ENCODE measurements at regions not wholly inside any gene's neighbourhood (a gene's known extent, or its start where the extent isn't known, plus 50 kb on each side); places are given as distances from the start of the nearest gene placed in this dataset.

- Histone ChIP-seq H3K27ac (ENCODE audit: low read depth, low read length) (no peak overlapping the region), H4K20me1 (ENCODE audit: insufficient read depth) (no peaks in the 10 kb centered on the region), H2AFZ (ENCODE audit: low read depth, low read length, poor library complexity, severe bottlenecking) (no peak overlapping the region), H3K4me2 (ENCODE audit: low read length) (no peak overlapping the region), H3K4me3 (replicated peaks in 1 of 2; ENCODE audit: low read depth in 1 of 2, low read length in 2 of 2) (no peak overlapping the region), H3K9me3 (ENCODE audit: control insufficient read depth in 1 of 2, insufficient read depth in 1 of 2, low read depth in 1 of 2, low read length in 2 of 2) (no peaks in the 10 kb centered on the region), H3K9ac (ENCODE audit: low read length) (no peak overlapping the region), H3K79me2 (ENCODE audit: insufficient read depth, low read length) (no peaks in the 10 kb centered on the region), H3K4me1 (ENCODE audit: control insufficient read depth in 1 of 2, insufficient read depth in 2 of 2, low read length in 2 of 2) (no peaks in the 10 kb centered on the region), H3K27me3 (ENCODE audit: insufficient read depth, low read length) (no peaks in the 10 kb centered on the region; the same call in 1 of the 2 replicates), H3K36me3 (ENCODE audit: control insufficient read depth in 1 of 2, insufficient read depth in 2 of 2, low read length in 2 of 2) (no peaks in the 10 kb centered on the region), H3K9me2 (ENCODE audit: insufficient read depth) (no peaks in the 10 kb centered on the region)
- CTCF ChIA-PET: no interaction called here
- no peak for TF ChIP-seq POLR2A (IDR thresholded peaks at IDR 0.05; ENCODE audit: borderline replicate concordance, extremely low read depth, insufficient read depth, insufficient read length)
- no peak for TF ChIP-seq JUND (IDR thresholded peaks at IDR 0.05)
- TF ChIP-seq ATF3 (IDR thresholded peaks at IDR 0.05): no peak
- no peak for TF ChIP-seq SRF (IDR thresholded peaks at IDR 0.05; ENCODE audit: low read depth)
- no peak for TF ChIP-seq EGR1 (IDR thresholded peaks at IDR 0.05; ENCODE audit: low read depth)
- no peak for TF ChIP-seq ZBTB33 (IDR thresholded peaks at IDR 0.05; ENCODE audit: extremely low read depth, insufficient replicate concordance, low read length)
- no peak for TF ChIP-seq CBX3 (IDR thresholded peaks at IDR 0.05; ENCODE audit: low read depth)
- TF ChIP-seq ZFX (IDR thresholded peaks at IDR 0.05): no peak
- TF ChIP-seq SIN3A (IDR thresholded peaks at IDR 0.05; ENCODE audit: low read depth): no peak
- no peak for TF ChIP-seq ZNF274 (IDR thresholded peaks at IDR 0.05; ENCODE audit: low read depth, low read length)
- no peak for TF ChIP-seq YY1 (IDR thresholded peaks at IDR 0.05; ENCODE audit: extremely low read depth, insufficient replicate concordance, low read depth, low read length)
- no peak for TF ChIP-seq FOSL1 (IDR thresholded peaks at IDR 0.05; ENCODE audit: low read depth)
- no peak for TF ChIP-seq EZH2 (IDR thresholded peaks at IDR 0.05)
- TF ChIP-seq SP1 (IDR thresholded peaks at IDR 0.05; ENCODE audit: low read depth): no peak
- TF ChIP-seq EZH2phosphoT487 (IDR thresholded peaks at IDR 0.05; ENCODE audit: borderline replicate concordance): no peak
- POLR2A ChIA-PET: no interaction called here
- RAD21 ChIA-PET (ENCODE audit: low non-redundant PET in 1 of 2, low total read pairs in 2 of 2, uncharacterized antibody in 2 of 2, unreplicated experiment in 2 of 2): no interaction called here
- no peak for ATAC-seq
- BruUV-seq (replicated peaks): no TSS peak
- no peak for DNase-seq (ENCODE audit: low read depth, low spot score)
- intact Hi-C loops (cut with micrococcal nuclease): no loop called here
Measured at GRCh38 chr22:44430716-44431115, 67.3 kb downstream of the RTL6 start.

All from HCT116 (cell line).